GM19372 (cell line): ENCODE measurements at regions not wholly inside any gene's neighbourhood (a gene's known extent, or its start where the extent isn't known, plus 50 kb on each side); places are given as distances from the start of the nearest gene placed in this dataset.

Source experiments
- ATAC-seq: cut with Tn5 transposase; IDR thresholded peaks from one replicate; pipeline ENCODE4 v1.9.1; 2021; ENCODE audit warnings: mild to moderate bottlenecking, low read depth, moderate library complexity; ENCODE audit not compliant: unreplicated experiment

DNA sequence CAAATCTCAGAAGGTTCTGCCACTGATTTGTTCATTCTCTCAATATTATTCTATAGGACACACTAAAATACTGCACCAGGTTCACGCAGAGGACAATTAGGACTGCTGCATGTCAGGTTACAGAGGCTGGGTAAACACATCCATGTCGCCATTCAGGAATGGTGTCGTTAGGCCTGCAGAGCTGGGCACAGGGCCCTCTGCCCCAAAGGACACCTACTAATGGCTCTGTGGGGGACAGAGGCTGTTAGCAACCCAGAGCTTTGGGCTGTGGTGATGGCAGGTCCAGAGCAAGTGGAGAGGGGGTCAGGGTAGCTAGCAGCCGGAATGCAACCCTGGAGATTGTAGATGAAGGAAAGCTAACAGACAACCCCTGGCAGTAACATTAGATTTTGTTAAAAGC, 115.9 kb downstream of the TTC32 start:
- ATAC-seq: no peak

DNA sequence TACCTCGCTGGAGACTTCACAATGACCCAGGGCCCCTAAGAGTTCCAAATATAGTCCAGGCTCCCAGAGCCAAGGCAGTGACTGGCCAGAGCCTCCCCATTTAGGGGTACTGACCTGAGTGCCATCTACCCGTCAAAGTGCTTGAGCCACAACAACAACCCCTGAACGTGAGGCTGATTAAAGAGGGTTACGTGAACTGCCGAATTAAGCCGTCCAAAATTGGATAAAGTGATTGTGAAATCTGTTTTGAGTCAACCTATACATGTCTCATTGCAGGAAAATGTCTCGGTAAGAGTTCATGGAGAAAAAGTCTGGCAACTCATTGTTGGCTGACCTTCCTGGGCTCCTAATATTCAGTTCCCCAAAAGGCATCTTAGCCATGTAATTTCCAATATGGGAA, 116.3 kb downstream of the TTC32 start:
- no peak for ATAC-seq

DNA sequence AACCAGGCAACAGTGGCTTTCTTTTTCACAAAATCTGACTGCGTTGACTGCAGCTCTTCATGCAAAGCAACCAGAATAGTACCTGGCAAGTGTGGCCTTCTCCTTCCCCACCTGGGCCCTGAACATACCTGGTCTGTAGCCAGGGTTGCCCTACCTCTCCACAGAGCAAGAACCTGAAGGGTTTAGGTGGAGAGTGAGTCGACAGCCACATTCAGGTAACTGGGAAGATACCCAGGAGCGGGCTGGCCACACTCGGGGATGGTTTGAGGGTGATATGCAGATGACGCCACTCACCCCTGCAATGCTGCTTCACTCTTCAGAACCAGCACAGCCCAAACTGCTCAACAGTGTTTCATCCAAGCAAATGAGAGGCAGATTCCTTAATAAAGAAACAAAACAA, 117.3 kb downstream of the TTC32 start:
- no peak for ATAC-seq

DNA sequence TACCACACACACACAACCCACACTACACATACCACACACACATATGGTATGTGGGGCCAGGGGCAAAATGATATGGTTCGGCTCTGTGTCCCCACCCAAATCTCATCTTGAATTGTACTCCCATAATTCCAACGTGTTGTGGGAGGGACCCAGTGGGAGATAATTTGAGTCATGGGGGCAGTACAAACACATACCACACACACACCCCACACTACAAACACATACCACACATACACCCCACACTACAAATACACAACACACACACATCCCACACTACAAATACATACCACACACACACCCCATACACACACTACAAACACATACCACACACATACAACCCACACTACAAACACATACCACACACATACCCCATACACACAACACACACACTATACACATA, 117.8 kb downstream of the TTC32 start:
- ATAC-seq: no peak

DNA sequence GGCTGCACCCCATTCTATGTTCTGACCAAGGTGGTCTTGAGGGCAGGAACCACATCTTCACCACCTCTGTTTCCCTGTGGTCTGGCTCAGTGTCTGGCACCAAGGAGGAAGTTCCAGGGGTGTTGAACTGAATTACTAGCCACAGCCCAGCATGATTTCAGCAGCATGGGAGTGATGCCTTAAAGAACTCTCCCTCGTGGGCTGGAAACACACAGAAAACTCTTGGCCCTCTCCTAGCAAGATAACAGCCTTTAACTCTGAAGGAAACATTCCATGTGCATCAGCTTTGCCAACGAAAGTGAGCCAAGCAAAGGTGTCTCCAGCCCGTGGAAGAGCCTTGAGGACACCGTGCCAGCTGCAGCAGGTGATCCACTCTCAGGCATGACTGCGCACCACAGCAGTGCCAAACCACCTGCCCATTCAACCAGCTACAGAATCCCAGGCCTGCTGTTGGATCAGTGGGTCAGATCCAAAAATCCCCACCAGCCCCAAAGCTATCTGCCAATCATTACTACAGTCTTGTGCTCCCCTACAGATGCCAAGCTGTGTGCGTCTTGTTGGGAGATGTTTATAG, 124.8 kb downstream of the TTC32 start:
- ATAC-seq: no peak

DNA sequence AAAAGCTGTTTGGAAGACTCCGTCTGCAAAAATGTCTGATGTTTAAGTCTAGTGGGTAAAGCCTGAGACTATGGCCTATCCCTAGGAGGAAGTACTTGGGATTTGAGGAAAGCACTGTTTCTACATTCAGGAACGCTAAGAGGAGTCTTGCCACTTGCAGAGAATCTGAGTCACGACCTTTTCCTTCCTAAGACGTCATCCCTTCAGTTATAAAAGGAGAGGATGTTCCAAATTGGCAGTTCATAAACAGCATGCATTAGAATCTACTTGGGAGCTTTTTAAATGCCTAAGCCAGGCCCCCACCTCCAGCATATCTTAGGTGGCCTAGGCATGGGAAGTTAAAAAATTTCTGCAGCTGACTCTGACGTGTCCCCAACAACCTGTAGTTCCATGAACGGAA, 125.9 kb downstream of the TTC32 start:
- no peak for ATAC-seq

DNA sequence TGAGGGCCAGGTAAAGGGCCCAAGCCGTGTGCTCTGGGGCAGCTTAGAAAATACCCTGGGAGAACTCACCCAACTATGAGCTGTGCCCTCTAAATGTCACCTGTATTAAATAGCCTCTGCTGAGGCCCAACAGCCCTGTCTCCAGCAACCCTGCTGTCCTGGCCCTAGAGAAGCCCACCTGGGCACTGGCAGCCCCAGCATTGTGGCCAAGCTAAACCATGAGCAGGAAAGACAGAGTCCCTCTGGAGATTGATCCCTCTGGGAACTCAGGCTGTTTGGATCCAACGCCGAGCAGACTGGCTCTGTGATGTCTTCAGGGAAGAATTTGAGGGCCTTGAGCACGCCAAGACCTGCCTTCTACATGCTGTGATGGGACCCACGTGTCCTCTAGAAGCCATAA, 126.5 kb downstream of the TTC32 start:
- no peak for ATAC-seq

DNA sequence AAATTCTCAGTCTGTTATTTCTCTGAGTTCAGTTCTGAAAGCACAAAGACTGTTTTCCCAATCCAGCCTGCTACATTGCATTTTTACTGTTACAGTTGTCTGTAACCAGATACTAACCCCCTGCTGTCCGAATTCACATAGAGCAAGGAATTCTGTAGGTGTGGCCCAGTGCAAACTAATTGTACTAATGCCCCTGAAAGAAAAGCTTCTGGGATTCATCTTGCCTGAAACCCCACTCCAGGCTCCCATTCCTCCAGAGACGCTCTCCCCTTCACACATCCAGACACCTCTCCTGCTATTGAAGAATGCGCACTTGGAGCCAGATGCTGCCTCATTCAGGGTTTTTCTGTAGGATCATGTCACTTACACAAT, 127.0 kb downstream of the TTC32 start:
- ATAC-seq: no peak

DNA sequence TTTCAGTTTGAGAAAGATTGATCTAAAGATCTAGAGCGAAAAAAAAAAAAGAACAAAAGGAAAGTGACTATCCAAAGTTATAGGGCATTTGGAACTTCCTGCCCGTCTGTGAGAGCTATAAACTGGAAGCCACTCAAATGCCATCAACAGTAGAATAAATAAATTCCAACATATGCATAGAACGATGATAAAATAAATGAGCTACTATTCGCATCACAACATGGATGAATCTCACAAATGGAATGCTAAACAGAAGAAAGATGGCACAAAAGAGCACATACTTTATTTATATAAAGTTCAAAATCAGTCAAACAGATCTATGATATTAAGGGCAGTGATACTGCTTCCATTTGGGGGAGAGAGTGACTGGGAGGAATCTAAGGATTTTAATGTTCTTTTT, 128.8 kb downstream of the TTC32 start:
- ATAC-seq: no peak

DNA sequence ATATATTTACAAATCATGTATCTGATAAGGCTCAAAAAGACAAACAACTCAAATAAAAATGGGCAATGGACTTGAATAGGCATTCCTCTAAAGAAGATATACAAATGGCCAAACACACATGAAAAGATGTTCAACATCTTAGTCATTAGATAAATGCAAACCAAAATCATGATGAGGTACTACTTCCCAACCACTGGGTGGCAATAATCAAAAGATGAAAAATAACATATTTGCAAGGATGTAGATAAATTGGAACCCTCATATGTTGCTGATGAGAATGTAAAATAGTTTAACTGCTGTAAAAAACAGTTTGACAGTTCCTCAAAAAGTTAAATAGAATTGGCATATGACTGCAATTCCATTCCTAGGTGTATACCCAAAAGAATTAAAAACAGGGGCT, 132.3 kb downstream of the TTC32 start:
- ATAC-seq: no peak

DNA sequence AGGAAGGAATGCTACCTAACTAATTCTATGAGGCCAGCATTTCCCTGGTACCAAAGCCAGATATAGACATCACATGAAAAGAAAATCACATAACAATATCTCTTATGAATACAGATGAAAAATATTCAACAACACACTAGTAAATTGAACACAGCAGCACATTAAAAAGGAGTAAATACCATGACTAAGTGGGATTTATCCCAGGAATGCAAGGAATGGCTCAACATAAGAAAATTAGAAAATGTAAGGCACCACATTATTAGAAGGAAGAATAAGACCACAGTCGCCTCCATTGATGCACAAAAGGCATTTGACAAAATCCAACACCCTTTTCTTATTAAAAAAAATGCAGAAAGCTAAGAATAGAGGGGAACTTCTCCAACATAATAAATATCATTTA, 133.9 kb downstream of the TTC32 start:
- no peak for ATAC-seq

DNA sequence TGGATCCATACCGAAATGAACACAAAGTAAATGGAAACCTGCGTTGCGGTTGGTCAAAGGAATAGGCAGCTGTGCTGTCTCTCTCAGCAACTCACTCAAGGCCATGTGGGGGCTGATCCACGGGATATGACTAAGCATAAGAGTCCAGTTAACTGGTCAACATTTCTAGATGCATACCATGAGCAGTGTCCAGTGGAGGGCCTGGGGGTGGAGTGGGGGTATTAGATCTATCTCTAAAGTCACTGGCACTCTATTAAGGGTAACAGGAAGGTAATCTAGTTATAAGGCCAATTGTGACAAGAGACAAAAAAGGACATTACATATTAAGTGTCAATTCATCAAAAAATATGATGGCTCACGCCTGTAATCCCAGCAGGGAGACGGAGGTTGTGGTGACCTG, 136.8 kb downstream of the TTC32 start:
- no peak for ATAC-seq

DNA sequence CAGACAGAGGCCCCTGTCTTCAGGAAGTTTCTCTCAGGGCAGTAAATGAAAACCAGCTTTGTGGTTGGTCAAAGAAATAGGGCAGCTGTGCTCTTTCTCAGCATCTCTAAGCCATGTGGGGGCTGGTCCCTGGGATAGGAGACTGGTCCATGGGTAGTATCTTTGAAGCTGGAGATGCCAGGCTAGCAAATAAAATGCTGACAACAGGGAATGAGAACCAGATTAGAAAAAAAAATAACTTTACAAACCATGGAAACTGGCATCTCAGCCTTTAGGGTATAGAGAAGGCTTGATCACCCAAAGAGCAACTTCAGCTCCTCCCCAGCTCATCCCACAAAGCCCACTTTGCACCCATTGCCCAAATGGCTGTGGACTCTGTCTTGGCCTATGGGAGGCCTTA, 138.1 kb downstream of the TTC32 start:
- ATAC-seq: no peak

DNA sequence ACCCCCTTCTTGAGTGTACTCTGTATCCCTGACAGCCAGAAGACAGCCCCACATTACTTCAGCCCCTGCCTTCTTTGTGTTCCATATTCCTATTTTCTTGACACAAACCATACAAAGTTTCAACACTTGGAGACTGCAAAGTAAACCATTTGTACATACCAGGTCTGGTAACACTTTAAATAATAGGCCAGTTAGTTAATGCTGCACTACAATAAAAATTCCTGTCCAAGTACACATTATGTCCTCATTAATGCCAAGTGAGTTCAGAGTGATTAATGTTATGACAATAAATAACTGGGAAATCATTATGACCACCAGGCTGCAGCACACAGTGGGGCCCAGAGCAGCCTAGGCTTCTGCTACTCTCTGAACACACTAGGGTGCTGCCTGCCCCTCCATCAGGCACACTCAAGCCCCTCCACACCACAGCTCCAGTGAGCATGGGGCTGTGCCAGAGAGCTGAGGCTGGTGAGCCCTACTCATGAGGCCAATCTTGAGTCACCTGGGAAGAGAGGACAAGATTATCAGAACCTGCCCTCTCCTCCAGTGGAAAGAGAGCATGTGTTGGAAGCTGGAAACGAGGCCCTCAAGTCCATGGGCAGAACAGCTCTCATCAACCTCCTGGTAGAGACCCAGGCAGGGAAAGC, 138.7 kb downstream of the TTC32 start:
- no peak for ATAC-seq

DNA sequence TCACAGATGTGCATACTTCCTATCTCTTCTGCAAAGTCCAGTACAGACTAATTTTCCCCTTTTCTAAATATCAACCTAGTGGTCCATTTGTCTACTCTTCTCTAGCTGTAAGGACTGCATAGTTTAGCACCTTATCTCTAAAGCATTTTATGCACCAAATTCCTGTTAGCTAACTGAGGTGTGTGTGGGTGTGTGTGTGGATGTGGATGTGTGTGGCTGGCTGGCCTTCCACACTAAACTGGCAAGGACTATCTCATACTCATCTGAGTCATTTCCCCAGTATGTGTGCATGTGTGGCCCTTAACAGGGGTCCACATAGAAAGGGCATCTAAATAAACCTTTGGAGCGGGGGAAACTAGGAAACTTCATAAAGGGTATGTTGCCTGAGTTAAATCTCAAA, 139.6 kb downstream of the TTC32 start:
- no peak for ATAC-seq

DNA sequence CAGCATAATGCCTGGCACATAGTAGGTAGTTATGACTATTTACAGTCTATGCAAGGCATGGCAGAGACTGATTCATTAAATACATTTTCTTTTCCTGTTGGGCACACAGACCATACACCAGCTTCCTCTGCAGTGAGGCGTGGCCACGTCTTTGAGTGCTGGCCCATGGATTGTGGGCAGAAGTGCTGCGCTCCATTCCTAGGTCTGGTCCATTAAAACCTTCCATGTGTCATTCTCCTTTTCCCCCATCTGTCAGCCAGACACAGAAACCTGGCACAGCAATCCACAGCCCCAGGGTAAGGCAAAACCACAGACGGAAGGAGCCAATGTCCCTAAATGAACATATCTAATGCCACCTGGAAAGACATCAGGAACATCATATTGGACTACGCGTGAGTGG, 141.9 kb downstream of the TTC32 start:
- no peak for ATAC-seq

DNA sequence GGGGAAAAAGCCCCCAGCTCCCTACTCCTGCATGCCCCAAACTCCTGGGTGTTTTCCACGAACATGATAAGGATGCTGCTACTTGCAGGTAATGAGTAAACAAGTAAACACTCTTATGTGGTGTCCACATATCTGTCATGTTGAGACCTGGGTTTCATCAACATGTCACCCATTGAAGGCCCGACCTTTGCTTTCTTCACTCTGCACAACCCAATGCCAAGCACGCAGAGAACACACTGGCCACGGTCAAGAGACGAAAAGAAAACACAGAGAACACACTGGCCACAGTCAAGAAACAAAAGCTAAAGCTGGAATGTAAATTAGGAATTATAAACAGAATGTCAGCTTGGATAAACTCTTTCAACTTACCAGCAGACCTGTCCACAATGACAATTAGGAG, 143.1 kb downstream of the TTC32 start:
- ATAC-seq: no peak

DNA sequence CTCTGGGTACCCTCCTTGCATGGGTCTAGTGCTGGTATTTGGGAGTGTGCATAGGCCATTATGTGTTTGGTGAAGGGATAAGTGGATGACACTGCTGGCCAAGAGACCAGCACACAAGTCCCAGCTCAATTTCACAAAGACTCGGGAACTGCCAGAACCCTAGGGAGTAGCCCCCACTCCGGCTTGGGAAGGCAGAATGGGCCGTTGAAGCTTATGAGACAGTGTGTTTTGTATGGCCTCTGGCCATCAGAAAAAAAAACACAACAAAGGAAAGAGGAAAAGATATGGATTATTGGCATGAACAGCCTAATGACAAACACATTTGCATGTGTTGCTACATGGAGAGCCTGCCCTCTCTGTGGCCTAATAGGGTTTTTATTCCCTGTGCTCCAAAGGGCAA, 144.2 kb downstream of the TTC32 start:
- ATAC-seq: no peak

DNA sequence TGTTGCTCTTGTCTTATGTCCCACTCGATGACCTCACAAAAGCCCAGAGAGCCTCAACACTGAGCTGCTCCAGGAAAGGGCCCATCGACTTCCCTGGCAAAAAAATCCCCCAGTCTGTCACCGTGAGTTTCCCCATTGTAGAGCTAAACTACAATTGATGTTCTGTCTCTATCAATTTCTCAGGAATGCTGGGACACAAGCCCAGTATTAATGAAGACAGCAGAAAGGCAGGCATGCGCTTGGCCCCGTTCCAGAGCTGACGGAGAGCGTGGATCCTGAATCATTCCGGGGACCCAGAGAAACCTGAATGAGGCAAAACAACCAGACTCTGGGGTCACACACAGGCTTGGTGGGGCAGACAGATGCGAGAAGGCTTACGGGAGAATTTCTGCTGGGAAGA, 146.9 kb downstream of the TTC32 start:
- no peak for ATAC-seq

DNA sequence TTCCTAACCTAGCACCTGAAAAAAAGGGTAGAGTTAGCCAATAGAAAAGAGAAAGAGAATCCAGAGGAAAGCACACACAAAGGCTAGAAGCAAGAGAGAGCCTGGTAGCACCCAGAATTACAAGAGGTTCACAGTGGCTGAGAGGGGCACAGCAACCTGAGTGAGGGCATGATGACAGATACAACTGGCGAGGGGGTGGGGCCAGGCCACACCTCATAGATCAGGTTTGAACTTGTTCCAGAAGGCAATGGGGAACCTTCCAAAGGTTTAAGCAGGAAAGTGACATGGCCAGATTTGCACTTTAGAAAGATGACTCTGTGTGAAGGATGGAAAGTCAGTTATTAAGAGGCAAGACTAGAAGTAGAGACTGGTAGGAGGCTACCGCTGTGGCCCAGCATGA, 148.0 kb downstream of the TTC32 start:
- ATAC-seq: no peak

DNA sequence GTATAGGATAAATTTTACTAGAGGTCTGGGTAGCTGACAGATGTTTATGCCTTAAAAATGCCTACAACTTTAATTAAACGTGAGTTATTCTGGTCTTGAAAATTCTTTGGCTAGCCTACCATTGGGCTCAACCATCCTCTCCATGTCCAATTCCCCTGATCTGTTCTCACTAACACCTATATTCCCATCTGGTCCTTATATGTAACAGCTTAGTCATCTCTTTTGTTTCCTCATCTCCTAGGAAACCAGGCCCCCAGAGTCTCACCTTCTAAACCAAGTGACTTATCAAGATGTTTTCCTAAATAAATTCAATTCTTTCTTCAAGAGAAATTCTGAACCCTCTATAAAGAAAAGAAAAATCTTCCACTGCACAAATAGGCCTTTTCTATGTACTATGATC, 148.5 kb downstream of the TTC32 start:
- ATAC-seq: no peak

DNA sequence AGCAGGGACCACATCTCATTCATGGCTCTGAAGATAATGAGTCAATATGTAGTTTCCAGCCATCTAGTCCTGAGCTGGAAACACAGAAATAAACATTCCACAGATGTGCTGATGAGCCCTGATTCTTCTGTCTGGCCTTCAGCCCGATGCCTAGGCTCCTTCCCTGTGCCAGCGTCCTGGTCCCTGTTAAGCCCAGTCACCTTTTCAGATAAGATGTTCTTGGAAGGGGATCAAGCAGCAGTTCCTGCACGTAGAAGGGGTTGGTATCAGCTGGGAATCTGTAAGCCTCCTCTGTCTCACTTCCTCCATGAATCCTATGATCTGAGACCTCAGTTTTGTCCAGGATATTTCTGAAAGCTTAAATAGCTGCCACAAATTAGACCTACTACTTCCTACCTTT, 149.3 kb downstream of the TTC32 start:
- no peak for ATAC-seq

DNA sequence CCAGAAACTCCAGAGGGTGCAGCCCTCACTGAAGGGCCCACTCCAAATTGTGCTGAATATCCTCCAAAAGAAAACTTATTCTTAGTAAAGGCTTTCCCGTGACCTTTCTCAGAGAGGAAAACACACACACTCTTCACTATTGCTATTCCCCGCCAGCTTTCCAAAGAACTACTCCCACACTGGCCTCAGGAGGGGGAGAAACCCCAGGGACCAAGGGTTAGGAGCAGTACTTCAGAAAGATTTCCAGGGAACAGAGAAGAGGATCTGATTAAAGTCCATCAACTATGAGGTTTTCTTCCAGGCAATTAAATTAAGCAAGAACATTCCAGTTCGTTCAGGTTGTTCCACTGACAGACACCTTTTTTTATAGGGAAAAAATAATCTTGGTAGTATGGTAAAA, 150.2 kb downstream of the TTC32 start:
- ATAC-seq: no peak
